Ovary (tissue), 7 donors: ENCODE measurements at regions not wholly inside any gene's neighbourhood (a gene's known extent, or its start where the extent isn't known, plus 50 kb on each side); places are given as distances from the start of the nearest gene placed in this dataset.

Experiments
- DNase-seq, 5 donors: peaks; one replicate each; pipeline ENCODE4 v3.0.0-alpha.2; 2019 to 2020
- H3K27ac ChIP-seq, 2 donors: fragments of 200-600 bp; one replicate each; pipeline versions ENCODE4 v1.5.1 to v1.8.0; 2019 to 2022
- H3K27me3 ChIP-seq: fragments of 200-600 bp; one replicate; pipeline ENCODE4 v1.8.0; 2022
- H3K36me3 ChIP-seq: fragments of 200-600 bp; sonication (generic); one replicate; pipeline ENCODE4 v1.5.1; 2019
- H3K4me1 ChIP-seq: one replicate; pipeline ENCODE4 v1.8.1; 2013; ENCODE audit warnings: mild to moderate bottlenecking, moderate library complexity; ENCODE audit not compliant: insufficient read depth
- H3K4me3 ChIP-seq: fragments of 200-600 bp; sonication (generic); one replicate; pipeline ENCODE4 v1.5.1; 2017
- H3K9me3 ChIP-seq, 2 donors: fragments of 200-600 bp in 1 of 2; sonication (generic) in 1 of 2; one replicate each; pipeline versions ENCODE4 v1.5.1 to v1.8.1; 2013 to 2019; ENCODE audit warnings: mild to moderate bottlenecking in 1 of 2, moderate library complexity in 1 of 2
- CTCF ChIP-seq, 3 donors: fragments of 450-650 bp in 2 of 3; fragments of 200-600 bp in 1 of 3; IDR thresholded peaks; one replicate each; pipeline versions ENCODE4 v1.5.1 to v1.8.0; 2016 to 2022; ENCODE audit warnings: antibody characterized with exemption in 3 of 3, mild to moderate bottlenecking in 1 of 3
- EP300 ChIP-seq: sonication (generic); formaldehyde crosslinking; IDR thresholded peaks from one replicate; pipeline ENCODE4 v1.6.1; 2017; ENCODE audit warnings: antibody characterized with exemption
- POLR2A ChIP-seq: fragments of 450-650 bp; IDR thresholded peaks from one replicate; pipeline ENCODE4 v1.6.1; 2017; ENCODE audit warnings: antibody characterized with exemption, mild to moderate bottlenecking, moderate library complexity
- WGBS, 3 donors: extraction: QIAGEN DNeasy Blood & Tissue Kit in 1 of 3; methylation state at CpG; one replicate each; pipeline versions ENCODE4 v1.1.5 to v1.1.7; 2013 to 2017; 5-methylcytosine and 5-hydroxymethylcytosine counted together
- intact Hi-C, 4 donors: fragments of 100-400 bp; cut with DNase I; formaldehyde crosslinking; loops; one replicate each; pipeline versions ENCODE4 v1.11.0 to v1.15.1; 2022 to 2023
- donor health status: DM: no; HTN: no; CAD: no; lungs with moderate emphysema.
- donor health status: DM: no; HTN: no; CAD: no.
- donor health status: Bipolar disorder and iron deficiency.
- donor health status: DM: no; HTN: no; CAD: no.
- donor health status: DM: yes; HTN: yes; CAD: no.

GRCh38 chr5:135194573-135195269 is 160.7 kb upstream of the PITX1 start:
- TF ChIP-seq EP300 (no peak), CTCF (IDR thresholded peaks at IDR 0.05) (no peak), POLR2A (no peak)
- no peak for DNase-seq
- H3K27ac ChIP-seq: no peak overlapping the region
- no peak overlapping the region for H3K4me3 ChIP-seq
- H3K4me1 ChIP-seq: no peaks in the 10 kb centered on the region
- 52 to 65% (median 58%) methylated on average over 4 of the region's 4 CpGs for WGBS, 3 donors
- H3K27me3 ChIP-seq: no peaks in the 10 kb centered on the region
- H3K9me3 ChIP-seq: no peaks in the 10 kb centered on the region
- H3K36me3 ChIP-seq: no peaks in the 10 kb centered on the region
- intact Hi-C loops: no loop called here

- Histone ChIP-seq H3K27me3 (no peaks in the 10 kb centered on the region), H3K27ac (no peak overlapping the region), H3K9me3 (no peaks in the 10 kb centered on the region), H3K4me3 (no peak overlapping the region), H3K4me1 (no peaks in the 10 kb centered on the region), H3K36me3 (no peaks in the 10 kb centered on the region)
- WGBS, 3 donors: 56 to 71% (median 60%) methylated on average over 2 of the region's 2 CpGs
- DNase-seq: no peak
- intact Hi-C loops: no loop called here
- TF ChIP-seq POLR2A (no peak), CTCF (IDR thresholded peaks at IDR 0.05) (no peak)
Measured at GRCh38 chr5:135194126-135194488, 160.1 kb upstream of the PITX1 start.

- Histone ChIP-seq H3K36me3 (no peaks in the 10 kb centered on the region), H3K4me1 (no peaks in the 10 kb centered on the region), H3K27me3 (no peaks in the 10 kb centered on the region), H3K4me3 (no peak overlapping the region), H3K9me3 (no peaks in the 10 kb centered on the region), H3K27ac (no peak overlapping the region)
- intact Hi-C loops: no loop called here
- TF ChIP-seq CTCF (IDR thresholded peaks at IDR 0.05) (no peak), POLR2A (no peak), EP300 (no peak)
- DNase-seq: no peak
- 62 to 67% (median 66%) methylated on average over 8 of the region's 8 CpGs for WGBS, 3 donors
Measured at GRCh38 chr5:135193213-135194125, 159.4 kb upstream of the PITX1 start.

GRCh38 chr5:135192351-135192750 is 158.3 kb upstream of the PITX1 start:
- no peaks in the 10 kb centered on the region for H3K36me3 ChIP-seq
- H3K4me1 ChIP-seq: no peaks in the 10 kb centered on the region
- no peak overlapping the region for H3K4me3 ChIP-seq
- no peak overlapping the region for H3K27ac ChIP-seq
- no peak for TF ChIP-seq EP300
- TF ChIP-seq POLR2A: no peak
- TF ChIP-seq CTCF (IDR thresholded peaks at IDR 0.05): no peak
- H3K9me3 ChIP-seq: no peaks in the 10 kb centered on the region
- no peak for DNase-seq
- intact Hi-C loops: no loop called here
- H3K27me3 ChIP-seq: no peaks in the 10 kb centered on the region
- WGBS, 3 donors: 83 to 92% (median 89%) methylated on average over 7 of the region's 7 CpGs
